ENCODE measurements at regions not wholly inside any gene's neighbourhood (a gene's known extent, or its start where the extent isn't known, plus 50 kb on each side); places are given as distances from the start of the nearest gene placed in this dataset.

DNA sequence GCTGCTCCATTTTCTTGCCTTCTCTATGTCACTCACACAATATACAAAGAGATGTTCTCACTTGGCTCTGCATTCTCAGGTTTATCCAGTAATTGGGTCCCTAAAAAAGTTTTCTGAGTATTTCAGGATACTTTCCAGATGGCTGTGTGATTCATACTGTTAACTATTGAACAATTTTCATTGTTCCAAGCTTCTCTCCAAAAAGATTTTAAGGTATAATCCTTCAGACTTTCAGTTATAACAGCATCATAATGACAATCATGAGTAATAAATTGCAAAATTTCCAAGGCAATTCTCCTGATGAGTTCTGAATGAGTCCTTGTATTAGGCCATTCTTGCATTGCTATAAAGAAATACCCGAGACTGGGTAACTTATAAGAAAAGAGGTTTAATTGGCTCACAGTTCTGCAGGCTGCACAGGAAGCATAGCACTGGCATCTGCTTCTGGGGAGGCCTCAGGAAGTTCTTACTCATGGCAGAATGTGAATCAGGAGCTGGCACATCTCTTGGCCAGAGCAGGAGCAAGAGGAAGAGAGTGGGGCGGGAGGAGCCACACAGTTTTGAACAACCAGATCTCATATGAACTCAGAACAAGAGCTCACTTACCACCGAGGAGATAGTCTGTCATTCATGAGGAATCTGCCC lies 148.1 kb downstream of the SLC16A9 start:
- H4K91ac ChIP-seq (replicated peaks; ENCODE audit: insufficient read length, low read length), result no peak overlapping the region
- H3K23me2 ChIP-seq (ENCODE audit: low read depth, low read length), result no peaks in the 10 kb centered on the region
- H3K79me1 ChIP-seq (ENCODE audit: low read depth, low read length), result no peaks in the 10 kb centered on the region
- no peak overlapping the region for H3K56ac ChIP-seq (replicated peaks; ENCODE audit: insufficient read length, low read depth, low read length)
- H3K9ac ChIP-seq (replicated peaks in 1 of 4; ENCODE audit: extremely low read depth in 1 of 4, low read depth in 3 of 4, low read length in 3 of 4), result no peak overlapping the region
- no peak overlapping the region for H3K14ac ChIP-seq (ENCODE audit: insufficient read length)
- no peaks in the 10 kb centered on the region for H3K79me2 ChIP-seq (ENCODE audit: control insufficient read depth in 1 of 2, insufficient read depth in 2 of 2, low read length in 2 of 2)
- H3K9me3 ChIP-seq (ENCODE audit: insufficient read depth in 2 of 2, low read depth in 1 of 2, low read length in 1 of 2), result no peaks in the 10 kb centered on the region
- H3K36me3 ChIP-seq (ENCODE audit: control insufficient read depth in 2 of 4, insufficient read depth in 4 of 4, low read length in 3 of 4), result no peaks in the 10 kb centered on the region
- CTCF ChIA-PET (ENCODE audit: partially characterized antibody), result interaction anchor here (0.9 to 1.2 kb wide), 2 partner anchors 19 to 20 kb away, joined by 4 read pairs; no protein-coding TSS in a partner anchor
- H4K20me1 ChIP-seq (replicated peaks in 1 of 2; ENCODE audit: control insufficient read depth in 1 of 2, insufficient read depth in 2 of 2, low read length in 2 of 2), result no peaks in the 10 kb centered on the region
- no peak overlapping the region for H4K5ac ChIP-seq (ENCODE audit: insufficient read length, low read depth, low read length)
- H3K4me1 ChIP-seq (replicated peaks in 1 of 4; ENCODE audit: control insufficient read depth in 3 of 4, insufficient read depth in 4 of 4, low read length in 3 of 4), result peaks cover 2 to 9% (median 3%) of the 10 kb centered on the region in 4 experiments; a peak in 4 of 7 replicates
- DNase-seq (ENCODE audit: low read depth in 1 of 2, low spot score in 2 of 2) (no peak), FAIRE-seq (no peak)
- H2AFZ ChIP-seq (ENCODE audit: low read length), result no peak overlapping the region
- H3K27ac ChIP-seq (ENCODE audit: low read depth, low read length), result no peak overlapping the region
- H2BK20ac ChIP-seq (ENCODE audit: low read length), result no peak overlapping the region
- no peak overlapping the region for H2AK5ac ChIP-seq (ENCODE audit: low read depth, low read length)
- H2BK15ac ChIP-seq (ENCODE audit: low read length), result no peak overlapping the region
- no peak overlapping the region for H4K8ac ChIP-seq (ENCODE audit: extremely low read depth, insufficient read depth, low read length)
- H2BK12ac ChIP-seq (ENCODE audit: low read depth, low read length), result no peak overlapping the region
- no peaks in the 10 kb centered on the region for H3K27me3 ChIP-seq (replicated peaks in 1 of 4; ENCODE audit: control insufficient read depth in 3 of 4, extremely low read depth in 1 of 4, insufficient read depth in 3 of 4, low read length in 3 of 4)
- 97% methylated on average over 3 of the region's 3 CpGs; no CpG with 5 or more reads in 1 of the 2 experiments for WGBS, 2 experiments (ENCODE audit: extremely low coverage in 1 of 2, insufficient coverage in 1 of 2, insufficient read length in 1 of 2, insufficient replicate concordance in 2 of 2, low coverage in 1 of 2, low lambda C conversion rate in 2 of 2, missing lambda C conversion rate in 1 of 2)
- H3K4ac ChIP-seq (replicated peaks; ENCODE audit: insufficient read length, low read depth, low read length), result no peak overlapping the region
- POLR2A ChIA-PET (ENCODE audit: partially characterized antibody), result no interaction called here
- no peak overlapping the region for H3K18ac ChIP-seq (ENCODE audit: extremely low read depth, low read length)
- no peak overlapping the region for H3K4me2 ChIP-seq (ENCODE audit: insufficient read depth in 1 of 2, low read depth in 2 of 2, low read length in 2 of 2)
- H2BK120ac ChIP-seq (replicated peaks; ENCODE audit: low read depth, low read length), result no peak overlapping the region
- no peak overlapping the region for H3K23ac ChIP-seq (ENCODE audit: insufficient read length)
- H2BK5ac ChIP-seq (ENCODE audit: low read depth, low read length), result no peak overlapping the region
- H3K4me3 ChIP-seq (ENCODE audit: extremely low read depth in 1 of 4, insufficient read depth in 2 of 4, low read depth in 3 of 4, low read length in 4 of 4), result no peak overlapping the region
- TF ChIP-seq, protein P1, sequence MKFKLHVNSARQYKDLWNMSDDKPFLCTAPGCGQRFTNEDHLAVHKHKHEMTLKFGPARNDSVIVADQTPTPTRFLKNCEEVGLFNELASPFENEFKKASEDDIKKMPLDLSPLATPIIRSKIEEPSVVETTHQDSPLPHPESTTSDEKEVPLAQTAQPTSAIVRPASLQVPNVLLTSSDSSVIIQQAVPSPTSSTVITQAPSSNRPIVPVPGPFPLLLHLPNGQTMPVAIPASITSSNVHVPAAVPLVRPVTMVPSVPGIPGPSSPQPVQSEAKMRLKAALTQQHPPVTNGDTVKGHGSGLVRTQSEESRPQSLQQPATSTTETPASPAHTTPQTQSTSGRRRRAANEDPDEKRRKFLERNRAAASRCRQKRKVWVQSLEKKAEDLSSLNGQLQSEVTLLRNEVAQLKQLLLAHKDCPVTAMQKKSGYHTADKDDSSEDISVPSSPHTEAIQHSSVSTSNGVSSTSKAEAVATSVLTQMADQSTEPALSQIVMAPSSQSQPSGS (IDR thresholded peaks at IDR 0.05; ENCODE audit: low read length), result no peak
- TF ChIP-seq TBP (IDR thresholded peaks at IDR 0.05; ENCODE audit: low read depth, low read length) (no peak), SIRT6 (IDR thresholded peaks at IDR 0.05; ENCODE audit: low read length) (no peak), ASH2L (IDR thresholded peaks at IDR 0.05; ENCODE audit: low read length) (no peak), TEAD4 (IDR thresholded peaks at IDR 0.05; ENCODE audit: low read depth, low read length) (no peak), RXRA (IDR thresholded peaks at IDR 0.05; ENCODE audit: insufficient read depth, low read depth, low read length) (no peak), SUZ12 (IDR thresholded peaks at IDR 0.05; ENCODE audit: low read length) (no peak), GTF2F1 (IDR thresholded peaks at IDR 0.05; ENCODE audit: borderline replicate concordance, low read depth, low read length) (no peak), SP2 (IDR thresholded peaks at IDR 0.05; ENCODE audit: low read length) (no peak), SP1 (IDR thresholded peaks at IDR 0.05; ENCODE audit: low read depth, low read length) (no peak), JUND (IDR thresholded peaks at IDR 0.05; ENCODE audit: low read length) (no peak)
- TF ChIP-seq, protein P2, sequence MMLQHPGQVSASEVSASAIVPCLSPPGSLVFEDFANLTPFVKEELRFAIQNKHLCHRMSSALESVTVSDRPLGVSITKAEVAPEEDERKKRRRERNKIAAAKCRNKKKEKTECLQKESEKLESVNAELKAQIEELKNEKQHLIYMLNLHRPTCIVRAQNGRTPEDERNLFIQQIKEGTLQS (IDR thresholded peaks at IDR 0.05; ENCODE audit: insufficient read depth, low read depth, low read length), result no peak
